Naive thymus-derived CD4-positive, alpha-beta T cell (primary cell): ENCODE measurements at regions not wholly inside any gene's neighbourhood (a gene's known extent, or its start where the extent isn't known, plus 50 kb on each side); places are given as distances from the start of the nearest gene placed in this dataset.

Experiments
- ATAC-seq: fragments of 150-1000 bp; cut with Tn5 transposase; 2 replicates; pipeline ENCODE4 v1.10.0; 2021; ENCODE audit warnings: mild to moderate bottlenecking, moderate library complexity
- CTCF ChIA-PET: fragments of 350-600 bp; sonication (Branson Sonifier 250); formaldehyde crosslinking; loops from one replicate; lab custom pipeline; 2021; ENCODE audit warnings: antibody characterized with exemption; lab: Charles Lee
- POLR2A ChIA-PET: fragments of 350-600 bp; sonication (Branson Sonifier 250); formaldehyde crosslinking; loops from one replicate; lab custom pipeline; 2021; ENCODE audit warnings: antibody characterized with exemption, inconsistent platforms; lab: Charles Lee
- DNase-seq, 9 donors: peaks; one replicate each; pipeline versions ENCODE4 v3.0.0 to v3.0.0-alpha.2; 2020 to 2022; ENCODE audit warnings: mixed read lengths in 1 of 9
- H3K27ac ChIP-seq: one replicate; pipeline ENCODE4 v1.7.0; 2013; ENCODE audit warnings: mild to moderate bottlenecking, low read depth, low read length, moderate library complexity
- H3K27me3 ChIP-seq, 2 donors: one replicate each; pipeline ENCODE4 v1.7.0; 2013; ENCODE audit warnings: low read length in 2 of 2, mild to moderate bottlenecking in 2 of 2, moderate library complexity in 2 of 2; ENCODE audit not compliant: control insufficient read depth in 2 of 2, insufficient read depth in 2 of 2
- H3K36me3 ChIP-seq, 3 experiments: 1 replicate in 2 of 3; 2 replicates in 1 of 3; pipeline ENCODE4 v1.7.0; 2013; ENCODE audit warnings: low read length in 3 of 3, mild to moderate bottlenecking in 3 of 3, moderate library complexity in 1 of 3; ENCODE audit not compliant: insufficient read depth in 3 of 3, control insufficient read depth in 2 of 3
- H3K4me1 ChIP-seq, 2 donors: one replicate each; pipeline ENCODE4 v1.7.0; 2013; ENCODE audit warnings: low read length in 2 of 2, mild to moderate bottlenecking in 2 of 2, moderate library complexity in 1 of 2; ENCODE audit not compliant: control insufficient read depth in 2 of 2, insufficient read depth in 2 of 2
- H3K4me3 ChIP-seq: 2 replicates; pipeline ENCODE4 v1.7.0; 2013; ENCODE audit warnings: mild to moderate bottlenecking, low read length
- H3K9me3 ChIP-seq, 3 experiments: 1 replicate in 2 of 3; 2 replicates in 1 of 3; pipeline ENCODE4 v1.7.0; 2013; ENCODE audit warnings: low read length in 3 of 3; ENCODE audit not compliant: control insufficient read depth in 2 of 3
- H3K27ac Mint-ChIP-seq, 9 donors: one replicate each; pipeline ENCODE4 v1.8.0; 2020 to 2022; ENCODE audit warnings: mixed read lengths in 9 of 9, mild to moderate bottlenecking in 8 of 9, moderate library complexity in 5 of 9, inconsistent platforms in 2 of 9
- H3K27me3 Mint-ChIP-seq, 5 donors: one replicate each; pipeline ENCODE4 v1.8.0; 2021 to 2022; ENCODE audit warnings: mixed read lengths in 5 of 5, mild to moderate bottlenecking in 1 of 5
- H3K36me3 Mint-ChIP-seq, 5 donors: one replicate each; pipeline ENCODE4 v1.8.0; 2020 to 2022; ENCODE audit warnings: mixed read lengths in 5 of 5, mild to moderate bottlenecking in 3 of 5, inconsistent platforms in 1 of 5
- H3K4me1 Mint-ChIP-seq, 7 donors: one replicate each; pipeline ENCODE4 v1.8.0; 2020 to 2022; ENCODE audit warnings: mixed read lengths in 7 of 7, mild to moderate bottlenecking in 3 of 7, inconsistent platforms in 1 of 7
- H3K4me3 Mint-ChIP-seq, 10 donors: one replicate each; pipeline ENCODE4 v1.8.0; 2020 to 2022; ENCODE audit warnings: mild to moderate bottlenecking in 10 of 10, mixed read lengths in 10 of 10, moderate library complexity in 6 of 10, inconsistent platforms in 2 of 10
- H3K9me3 Mint-ChIP-seq, 11 donors: one replicate each; pipeline ENCODE4 v1.8.0; 2020 to 2022; ENCODE audit warnings: mixed read lengths in 11 of 11, mild to moderate bottlenecking in 4 of 11, inconsistent platforms in 1 of 11, moderate library complexity in 1 of 11
- intact Hi-C, 2 donors: fragments of 100-400 bp; cut with micrococcal nuclease; formaldehyde crosslinking; loops; one replicate each; pipeline ENCODE4 v1.15.1; 2023

GRCh38 chr3:13164893-13165492, 91.8 kb upstream of the IQSEC1 start:
- H3K27ac Mint-ChIP-seq: no peak overlapping the region
- peaks cover 0 to 4% (median 0%) of the 10 kb centered on the region in 11 donors for H3K9me3 Mint-ChIP-seq
- ATAC-seq: no peak
- Histone ChIP-seq H3K4me3 (no peak overlapping the region), H3K27ac (no peak overlapping the region), H3K27me3 (no peaks in the 10 kb centered on the region), H3K4me1 (no peaks in the 10 kb centered on the region), H3K9me3 (no peaks in the 10 kb centered on the region), H3K36me3 (no peaks in the 10 kb centered on the region)
- no peak overlapping the region for H3K4me3 Mint-ChIP-seq
- CTCF ChIA-PET: no interaction called here
- intact Hi-C loops: no loop called here
- POLR2A ChIA-PET: no interaction called here
- peaks cover 0 to 2% (median 0%) of the 10 kb centered on the region in 7 donors for H3K4me1 Mint-ChIP-seq
- H3K36me3 Mint-ChIP-seq: no peaks in the 10 kb centered on the region
- peaks cover 0 to 8% (median 0%) of the 10 kb centered on the region in 5 donors for H3K27me3 Mint-ChIP-seq
- DNase-seq: no peak

GRCh38 chr3:13163848-13164382, 90.7 kb upstream of the IQSEC1 start:
- intact Hi-C loops: no loop called here
- Mint-ChIP-seq H3K36me3 (no peaks in the 10 kb centered on the region), H3K4me1 (peaks cover 0 to 2% (median 0%) of the 10 kb centered on the region in 7 donors), H3K9me3 (peaks cover 0 to 1% (median 0%) of the 10 kb centered on the region in 11 donors), H3K27me3 (peaks cover 0 to 10% (median 0%) of the 10 kb centered on the region in 5 donors), H3K27ac (no peak overlapping the region), H3K4me3 (no peak overlapping the region)
- no peak for DNase-seq
- ChIA-PET CTCF (no interaction called here), POLR2A (no interaction called here)
- Histone ChIP-seq H3K36me3 (no peaks in the 10 kb centered on the region), H3K4me1 (no peaks in the 10 kb centered on the region), H3K27me3 (no peaks in the 10 kb centered on the region), H3K9me3 (no peaks in the 10 kb centered on the region), H3K4me3 (no peak overlapping the region), H3K27ac (no peak overlapping the region)
- ATAC-seq: no peak

GRCh38 chr3:13162549-13163320, 89.5 kb upstream of the IQSEC1 start:
- ATAC-seq (no peak), DNase-seq (no peak)
- no peak overlapping the region for H3K27ac ChIP-seq
- H3K27ac Mint-ChIP-seq: no peak overlapping the region
- H3K36me3 ChIP-seq: no peaks in the 10 kb centered on the region
- POLR2A ChIA-PET: no interaction called here
- H3K4me1 Mint-ChIP-seq: peaks cover 0 to 2% (median 0%) of the 10 kb centered on the region in 7 donors
- no peaks in the 10 kb centered on the region for H3K27me3 ChIP-seq
- H3K9me3 Mint-ChIP-seq: peaks cover 0 to 1% (median 0%) of the 10 kb centered on the region in 11 donors
- CTCF ChIA-PET: interaction anchor here (0.6 kb wide), 1 partner anchor 70 kb away, joined by 3 read pairs; no protein-coding TSS in a partner anchor
- intact Hi-C loops: no loop called here
- H3K9me3 ChIP-seq: no peaks in the 10 kb centered on the region
- no peaks in the 10 kb centered on the region for H3K4me1 ChIP-seq
- H3K4me3 Mint-ChIP-seq: no peak overlapping the region
- H3K27me3 Mint-ChIP-seq: peaks cover 0 to 2% (median 0%) of the 10 kb centered on the region in 5 donors
- H3K4me3 ChIP-seq: no peak overlapping the region
- no peaks in the 10 kb centered on the region for H3K36me3 Mint-ChIP-seq

GRCh38 chr3:13161771-13162535, 88.7 kb upstream of the IQSEC1 start:
- Mint-ChIP-seq H3K27ac (no peak overlapping the region), H3K4me1 (peaks cover 0 to under 1% (median 0%) of the 10 kb centered on the region in 7 donors), H3K27me3 (peaks cover 0 to 2% (median 0%) of the 10 kb centered on the region in 5 donors), H3K36me3 (no peaks in the 10 kb centered on the region), H3K9me3 (peaks cover 0 to 1% (median 0%) of the 10 kb centered on the region in 11 donors), H3K4me3 (no peak overlapping the region)
- ChIA-PET CTCF (no interaction called here), POLR2A (no interaction called here)
- no peak overlapping the region for H3K4me3 ChIP-seq
- H3K27me3 ChIP-seq: no peaks in the 10 kb centered on the region
- H3K27ac ChIP-seq: no peak overlapping the region
- intact Hi-C loops: no loop called here
- H3K9me3 ChIP-seq: no peaks in the 10 kb centered on the region
- no peaks in the 10 kb centered on the region for H3K4me1 ChIP-seq
- H3K36me3 ChIP-seq: no peaks in the 10 kb centered on the region
- DNase-seq (no peak), ATAC-seq (no peak)

- no peaks in the 10 kb centered on the region for H3K4me1 Mint-ChIP-seq
- H3K9me3 Mint-ChIP-seq: peaks cover 0 to 6% (median 5%) of the 10 kb centered on the region in 11 donors
- Histone ChIP-seq H3K9me3 (no peaks in the 10 kb centered on the region), H3K4me1 (no peaks in the 10 kb centered on the region), H3K27me3 (no peaks in the 10 kb centered on the region), H3K4me3 (no peak overlapping the region), H3K36me3 (no peaks in the 10 kb centered on the region), H3K27ac (no peak overlapping the region)
- intact Hi-C loops: no loop called here
- ATAC-seq (no peak), DNase-seq (no peak)
- H3K27me3 Mint-ChIP-seq: peaks cover 0 to 2% (median 0%) of the 10 kb centered on the region in 5 donors
- no peaks in the 10 kb centered on the region for H3K36me3 Mint-ChIP-seq
- H3K4me3 Mint-ChIP-seq: no peak overlapping the region
- no peak overlapping the region for H3K27ac Mint-ChIP-seq
- POLR2A ChIA-PET: no interaction called here
- CTCF ChIA-PET: no interaction called here
Observed at GRCh38 chr3:13161021-13161759, 88.0 kb upstream of the IQSEC1 start.

GRCh38 chr3:13160619-13161018, 87.4 kb upstream of the IQSEC1 start:
- Histone ChIP-seq H3K9me3 (no peaks in the 10 kb centered on the region), H3K27ac (no peak overlapping the region), H3K27me3 (no peaks in the 10 kb centered on the region), H3K4me1 (no peaks in the 10 kb centered on the region), H3K4me3 (no peak overlapping the region), H3K36me3 (no peaks in the 10 kb centered on the region)
- Mint-ChIP-seq H3K4me1 (no peaks in the 10 kb centered on the region), H3K36me3 (no peaks in the 10 kb centered on the region), H3K4me3 (no peak overlapping the region), H3K27ac (no peak overlapping the region), H3K27me3 (peaks cover 0 to 2% (median 0%) of the 10 kb centered on the region in 5 donors), H3K9me3 (peaks cover 0 to 9% (median 6%) of the 10 kb centered on the region in 11 donors)
- intact Hi-C loops: no loop called here
- no peak for DNase-seq
- no peak for ATAC-seq
- ChIA-PET CTCF (no interaction called here), POLR2A (no interaction called here)
